HG03571 (cell line): ENCODE measurements at regions not wholly inside any gene's neighbourhood (a gene's known extent, or its start where the extent isn't known, plus 50 kb on each side); places are given as distances from the start of the nearest gene placed in this dataset.
A peak's percentile ranks its signal among the peaks of the same experiment; 100 is the strongest.
"Not testable (repeated sequence)": the region's sequence is repeated elsewhere in the genome, so short reads cannot be mapped to it uniquely, and the experiment has no call there.

ENCODE experiments used
- ATAC-seq: cut with Tn5 transposase; IDR thresholded peaks from one replicate; pipeline ENCODE4 v1.9.1; 2021; ENCODE audit not compliant: unreplicated experiment

DNA sequence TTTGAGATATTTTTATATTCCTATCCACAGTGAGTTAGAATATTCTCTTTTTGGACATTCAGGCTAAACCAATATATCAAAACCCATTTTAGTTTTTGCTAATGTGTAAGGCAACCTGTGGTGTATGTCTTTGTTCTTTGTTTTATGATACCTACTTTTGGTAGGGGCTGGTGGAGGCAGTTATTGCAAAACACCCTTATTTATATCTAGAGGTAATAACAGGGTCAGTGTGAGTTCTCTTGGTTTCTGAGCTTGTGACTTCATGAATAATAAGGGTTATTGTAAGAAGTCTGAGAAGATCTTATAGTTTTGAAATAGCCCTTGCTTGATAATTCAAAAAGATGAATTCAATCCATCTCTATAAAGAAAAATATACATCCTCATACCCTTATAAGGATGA is 235.1 kb upstream of the LRIG3 start:
- no peak for ATAC-seq

DNA sequence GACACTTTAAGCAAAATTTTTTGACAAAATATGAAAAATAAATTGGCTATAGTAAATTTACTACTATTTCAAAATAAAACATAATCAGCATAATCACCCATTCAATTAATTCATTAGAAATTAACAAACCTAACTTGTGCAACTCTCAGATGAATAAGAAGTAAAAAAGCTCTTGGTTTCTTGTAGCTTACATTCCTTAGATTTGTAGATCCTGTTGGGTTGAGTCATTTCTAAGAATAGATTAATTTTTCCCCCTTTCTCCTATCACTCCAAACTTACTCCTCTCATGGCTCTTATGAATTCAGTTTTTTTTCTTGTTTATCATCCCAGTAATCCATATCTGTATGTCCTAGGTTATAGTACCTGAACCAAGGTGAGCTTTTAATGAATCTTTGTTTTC is 230.9 kb upstream of the LRIG3 start:
- ATAC-seq = no peak

DNA sequence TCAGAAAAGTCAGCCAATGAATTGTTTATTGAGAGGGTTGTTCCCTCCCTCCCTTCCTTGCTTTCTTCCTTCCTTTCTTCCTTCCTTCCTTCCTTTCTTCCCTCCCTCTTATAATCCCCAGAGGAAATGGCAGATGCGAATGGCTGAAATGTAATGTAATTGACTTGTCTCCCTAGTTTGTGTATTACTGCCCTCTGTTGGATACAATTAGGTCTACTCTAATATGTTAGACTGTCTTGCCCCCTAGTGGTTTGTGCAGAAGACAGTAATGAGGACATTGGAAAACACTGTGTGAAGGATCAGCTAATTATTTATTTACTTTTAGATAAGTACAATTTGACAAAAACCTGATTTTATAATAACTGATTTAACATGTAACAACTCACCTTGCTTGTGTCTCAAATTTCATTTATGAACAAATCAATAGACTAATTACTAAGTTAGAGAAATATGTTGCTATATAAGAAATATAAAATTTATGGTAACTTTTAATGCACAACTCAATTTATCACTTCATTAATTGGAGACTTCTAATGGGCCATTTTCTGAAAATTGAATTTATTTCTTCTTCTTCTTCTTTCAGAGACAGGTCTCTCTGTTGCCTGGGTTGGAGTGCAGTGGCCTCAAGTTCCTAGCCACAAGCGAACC is 229.8 kb upstream of the LRIG3 start:
- ATAC-seq = peak; percentile 100

- ATAC-seq = no peak
Observed at GRCh38 chr12:59147791-59148190, 227.5 kb upstream of the LRIG3 start.

DNA sequence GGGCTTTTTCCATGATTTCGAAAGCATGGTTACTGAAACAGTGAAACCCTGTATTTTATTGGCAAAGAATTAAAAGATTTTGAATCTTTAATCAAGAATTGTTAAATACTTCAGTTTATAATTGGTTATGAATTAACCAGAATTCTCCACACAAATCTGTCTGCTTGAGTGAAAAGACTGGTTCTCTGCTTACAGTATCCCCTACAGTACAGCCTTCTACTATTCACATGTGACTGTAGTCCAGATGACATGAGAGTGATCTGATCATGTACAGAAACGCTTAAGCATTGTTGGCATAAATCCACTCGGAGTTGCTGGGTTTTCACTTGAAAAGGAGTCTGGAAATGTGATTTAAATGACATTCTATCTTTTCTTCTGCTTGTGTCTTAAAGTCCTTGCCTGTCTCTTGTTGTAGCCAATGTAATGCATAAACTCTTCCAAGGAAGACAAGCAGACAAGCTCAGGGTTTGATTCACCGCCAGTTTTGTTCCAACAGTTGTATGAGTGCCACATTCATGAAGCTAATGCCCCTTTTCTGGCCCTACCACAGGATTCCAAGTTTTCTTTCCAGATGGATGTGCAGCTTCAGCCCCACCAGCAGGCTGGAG is 222.0 kb upstream of the LRIG3 start:
- no peak for ATAC-seq

DNA sequence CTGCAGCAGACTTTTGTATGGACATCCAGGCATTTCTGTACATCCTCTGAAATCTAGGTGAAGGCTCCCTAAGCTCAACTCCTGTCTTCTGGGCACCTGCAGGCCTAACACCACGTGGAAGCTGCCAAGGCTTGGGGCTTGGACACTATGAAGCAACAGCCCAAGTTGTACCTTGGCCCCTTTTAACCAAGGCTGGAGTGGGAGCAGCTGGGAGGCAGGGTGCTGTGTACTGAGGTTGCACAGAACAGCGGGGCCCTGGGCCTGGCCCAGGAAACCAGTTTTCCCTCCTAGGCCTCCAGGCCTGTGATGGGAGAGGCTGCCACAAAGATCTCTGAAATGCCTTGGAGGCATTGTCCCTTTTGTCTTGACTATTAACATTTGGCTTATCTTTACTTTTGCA is 214.4 kb upstream of the LRIG3 start:
- no peak for ATAC-seq

- no peak for ATAC-seq
Observed at GRCh38 chr12:59131462-59131861, 211.2 kb upstream of the LRIG3 start.

DNA sequence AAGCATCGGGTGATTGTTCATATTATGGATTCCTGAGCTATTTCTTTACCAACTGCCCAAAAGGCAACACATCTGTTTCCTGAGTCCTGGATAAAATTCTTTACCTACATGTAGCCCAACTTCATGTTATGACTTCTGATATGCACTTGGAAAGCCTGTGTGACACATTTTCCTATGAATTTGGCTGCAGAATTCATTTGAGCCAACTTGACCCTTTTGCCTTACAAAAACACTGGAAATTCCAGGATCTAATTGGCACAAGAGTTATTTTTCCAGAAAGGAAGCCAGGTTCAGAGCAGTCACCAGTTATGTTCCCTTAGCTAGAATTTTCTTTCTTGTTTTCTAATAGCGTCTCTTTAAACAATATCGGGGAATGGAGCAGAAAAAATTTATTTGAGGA is 202.5 kb upstream of the LRIG3 start:
- ATAC-seq = no peak

DNA sequence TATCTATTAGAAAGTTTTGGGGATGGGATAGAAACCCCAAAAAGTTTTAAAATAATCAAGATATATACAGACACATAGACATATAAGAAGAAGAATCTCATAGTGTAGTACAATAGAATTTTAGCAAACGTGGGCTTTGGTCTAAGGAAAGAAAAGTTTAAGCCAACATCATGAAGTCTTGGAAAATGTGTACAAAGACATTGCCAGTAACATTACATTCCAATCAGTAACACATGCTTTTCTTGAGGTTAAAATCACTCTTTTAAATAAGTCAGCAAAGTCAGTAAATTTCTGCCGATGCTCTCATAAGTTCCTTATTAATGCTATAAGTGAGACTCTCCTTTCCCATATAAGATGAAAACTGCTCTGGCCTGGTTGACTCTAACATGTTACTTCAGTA is 201.1 kb upstream of the LRIG3 start:
- no peak for ATAC-seq

- no peak for ATAC-seq
Observed at GRCh38 chr12:59119676-59120075, 199.4 kb upstream of the LRIG3 start.

- no peak for ATAC-seq
Observed at GRCh38 chr12:59118356-59118755, 198.1 kb upstream of the LRIG3 start.

DNA sequence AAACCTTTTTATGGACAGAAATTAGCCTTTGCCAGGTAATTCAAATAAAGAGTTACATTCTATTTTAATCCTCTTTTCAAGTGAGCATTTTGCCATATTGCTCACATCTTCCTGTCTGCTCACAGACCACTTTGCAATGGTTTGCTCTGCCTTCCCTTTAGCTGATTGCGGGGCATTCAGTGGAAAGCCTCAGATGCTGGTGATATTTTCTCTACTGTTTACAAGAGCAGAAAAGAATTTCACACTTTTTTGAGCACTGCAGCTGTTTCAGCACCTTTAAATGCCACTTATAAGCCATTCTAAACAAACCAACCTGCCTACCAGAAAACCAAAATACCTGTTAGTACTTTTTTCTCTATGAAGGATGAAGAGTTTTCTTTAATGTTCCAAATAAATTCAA is 195.7 kb upstream of the LRIG3 start:
- no peak for ATAC-seq

GRCh38 chr12:59115526-59115925 is 195.2 kb upstream of the LRIG3 start:
- no peak for ATAC-seq

DNA sequence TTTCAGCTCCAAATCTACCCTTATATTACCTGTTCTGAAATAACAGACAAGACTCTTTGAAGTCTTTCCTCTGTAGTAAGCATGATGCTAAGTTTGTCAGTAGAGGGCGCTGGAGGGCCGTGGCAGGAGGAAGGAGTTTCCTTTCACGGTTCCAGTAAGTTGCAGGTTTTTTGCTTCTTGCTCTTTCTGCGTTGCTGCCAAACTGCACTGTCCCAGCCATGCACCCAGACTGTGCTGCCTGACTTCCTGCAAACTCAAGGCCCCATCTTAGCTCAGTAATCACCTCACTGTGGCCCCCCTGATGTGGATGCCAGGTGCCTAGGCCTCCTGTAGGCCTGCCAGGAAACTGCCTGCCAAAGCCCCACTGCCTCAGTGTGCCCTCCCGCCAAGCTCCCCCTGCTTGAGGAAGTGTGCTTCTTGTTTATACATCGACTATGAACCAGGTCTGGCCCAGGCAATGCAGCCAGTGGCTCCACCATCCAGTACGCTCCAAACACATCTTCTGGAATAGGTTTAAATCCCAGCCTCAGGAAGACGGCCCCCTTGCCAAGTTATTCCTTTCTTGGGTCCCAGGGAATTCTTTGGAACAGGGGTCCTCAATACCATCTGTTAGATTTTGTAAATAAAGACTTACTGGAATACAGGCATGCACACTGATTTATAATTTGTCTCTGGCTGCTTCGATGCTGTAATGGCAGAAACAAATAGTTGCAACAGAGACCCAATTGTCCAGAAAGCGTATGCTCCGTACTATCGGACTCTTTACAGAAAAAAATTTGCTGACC is 193.7 kb upstream of the LRIG3 start:
- peak; percentile 88 for ATAC-seq

- ATAC-seq = no peak
Observed at GRCh38 chr12:59111851-59112250, 191.5 kb upstream of the LRIG3 start.

- ATAC-seq = not testable (repeated sequence)
Observed at GRCh38 chr12:59108516-59108915, 188.2 kb upstream of the LRIG3 start.

DNA sequence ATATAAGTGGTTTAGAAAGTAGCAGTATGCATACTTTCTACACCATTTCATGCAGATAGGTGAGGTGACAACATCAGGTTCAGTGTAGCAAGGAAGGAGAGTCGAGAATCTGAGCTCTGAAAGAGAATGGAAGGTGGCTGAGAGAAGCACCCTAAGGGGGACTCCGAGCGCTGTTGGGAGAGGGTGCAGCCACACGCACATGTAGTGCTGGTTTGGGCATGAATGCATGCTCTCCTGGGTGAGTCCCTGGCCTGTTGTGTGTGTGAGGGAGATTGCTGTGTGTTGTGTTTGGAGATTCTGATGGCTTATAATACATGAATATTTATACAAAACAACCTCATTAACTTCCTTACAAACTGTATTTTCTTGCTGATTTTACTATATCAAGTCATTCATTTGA is 180.3 kb upstream of the LRIG3 start:
- ATAC-seq = no peak

- ATAC-seq = no peak
Observed at GRCh38 chr12:59097876-59098275, 177.6 kb upstream of the LRIG3 start.

GRCh38 chr12:59096246-59096645 is 175.9 kb upstream of the LRIG3 start:
- no peak for ATAC-seq

- ATAC-seq = no peak
Observed at GRCh38 chr12:59093073-59093772, 172.9 kb upstream of the LRIG3 start.

- no peak for ATAC-seq
Observed at GRCh38 chr12:59088673-59089072, 168.4 kb upstream of the LRIG3 start.

- ATAC-seq = no peak
Observed at GRCh38 chr12:59087691-59088090, 167.4 kb upstream of the LRIG3 start.
